BLaER1 treated with 17β-estradiol and CSF1 and Interleukin-3, amounts not matched to agents 10 nM and 100 nM (cell line): ENCODE measurements at regions not wholly inside any gene's neighbourhood (a gene's known extent, or its start where the extent isn't known, plus 50 kb on each side); places are given as distances from the start of the nearest gene placed in this dataset.

Experiments
- H3K27ac ChIP-seq, 11 experiments: shearing (Covaris generic); formaldehyde crosslinking; 2 replicates each; pipeline ENCODE4 v1.8.1; 2022
- H3K27me3 ChIP-seq, 11 experiments: shearing (Covaris generic); formaldehyde crosslinking; 2 replicates each; pipeline ENCODE4 v1.8.1; 2022
- H3K36me3 ChIP-seq, 11 experiments: shearing (Covaris generic); formaldehyde crosslinking; 2 replicates each; pipeline ENCODE4 v1.8.1; 2022
- H3K4me1 ChIP-seq, 10 experiments: shearing (Covaris generic); formaldehyde crosslinking; 2 replicates each; pipeline ENCODE4 v1.8.1; 2022
- H3K4me2 ChIP-seq, 11 experiments: shearing (Covaris generic); formaldehyde crosslinking; 2 replicates each; pipeline ENCODE4 v1.8.1; 2022
- H3K4me3 ChIP-seq, 10 experiments: shearing (Covaris generic); formaldehyde crosslinking; 2 replicates each; pipeline ENCODE4 v1.8.1; 2022
- H3K9ac ChIP-seq, 11 experiments: shearing (Covaris generic); formaldehyde crosslinking; 2 replicates each; pipeline ENCODE4 v1.8.1; 2022
- H3K9me3 ChIP-seq, 11 experiments: shearing (Covaris generic); formaldehyde crosslinking; replicated peaks in 1 of 11; 2 replicates each; pipeline ENCODE4 v1.8.1; 2022
- H4K20me1 ChIP-seq, 11 experiments: shearing (Covaris generic); formaldehyde crosslinking; 2 replicates each; pipeline ENCODE4 v1.8.1; 2022
- Cebpa-rat ChIP-seq, 11 experiments: shearing (Covaris generic); IDR thresholded peaks; 2 replicates each; pipeline ENCODE4 v1.8.1; 2022

- H3K36me3 ChIP-seq: no peaks in the 10 kb centered on the region
- no peaks in the 10 kb centered on the region for H3K27me3 ChIP-seq
- H4K20me1 ChIP-seq: no peaks in the 10 kb centered on the region
- H3K4me3 ChIP-seq: no peak overlapping the region
- no peak overlapping the region for H3K4me2 ChIP-seq
- no peak overlapping the region for H3K27ac ChIP-seq
- TF ChIP-seq Cebpa-rat (IDR thresholded peaks at IDR 0.05): no peak
- H3K9ac ChIP-seq: no peak overlapping the region
- peaks cover 15 to 29% (median 20%) of the 10 kb centered on the region in 11 experiments; a peak in 21 of 22 replicates for H3K9me3 ChIP-seq
- peaks cover 0 to 13% (median 0%) of the 10 kb centered on the region in 10 experiments; a peak in 2 of 20 replicates for H3K4me1 ChIP-seq
Measured at GRCh38 chr15:60297047-60297446, 100.7 kb downstream of the ANXA2 start.
